ACC112 (cell line): ENCODE measurements at regions not wholly inside any gene's neighbourhood (a gene's known extent, or its start where the extent isn't known, plus 50 kb on each side); places are given as distances from the start of the nearest gene placed in this dataset.

Source experiments
- H2AFZ ChIP-seq: fragments of 200-600 bp; sonication (generic); one replicate; pipeline ENCODE4 v1.6.0; 2017; ENCODE audit warnings: antibody characterized with exemption, low read length; ENCODE audit not compliant: unreplicated experiment
- H3K27ac ChIP-seq: fragments of 200-600 bp; sonication (generic); 2 replicates; pipeline ENCODE4 v1.5.1; 2014; ENCODE audit warnings: low read depth, mild to moderate bottlenecking, antibody characterized with exemption, low read length, moderate library complexity
- H3K27me3 ChIP-seq: fragments of 200-600 bp; sonication (generic); 2 replicates; pipeline ENCODE4 v1.6.1; 2014; ENCODE audit warnings: mild to moderate bottlenecking, antibody characterized with exemption, low read length, moderate library complexity, mixed read lengths; ENCODE audit not compliant: insufficient read depth
- H3K36me3 ChIP-seq: fragments of 200-600 bp; sonication (generic); 2 replicates; pipeline ENCODE4 v1.6.1; 2016; ENCODE audit warnings: mild to moderate bottlenecking, antibody characterized with exemption, low read length, moderate library complexity, mixed read lengths; ENCODE audit not compliant: insufficient read depth
- H3K4me1 ChIP-seq: fragments of 200-600 bp; sonication (generic); one replicate; pipeline ENCODE4 v1.6.1; 2016; ENCODE audit warnings: low read length, mixed read lengths; ENCODE audit not compliant: insufficient read depth, unreplicated experiment, control insufficient read depth
- H3K4me3 ChIP-seq: fragments of 200-600 bp; sonication (generic); 2 replicates; pipeline ENCODE4 v1.5.1; 2014; ENCODE audit warnings: mild to moderate bottlenecking, low read depth, low read length
- H3K79me2 ChIP-seq: fragments of 200-600 bp; sonication (generic); one replicate; pipeline ENCODE4 v1.6.0; 2016; ENCODE audit warnings: low read length; ENCODE audit not compliant: control insufficient read depth, unreplicated experiment, insufficient read depth

DNA sequence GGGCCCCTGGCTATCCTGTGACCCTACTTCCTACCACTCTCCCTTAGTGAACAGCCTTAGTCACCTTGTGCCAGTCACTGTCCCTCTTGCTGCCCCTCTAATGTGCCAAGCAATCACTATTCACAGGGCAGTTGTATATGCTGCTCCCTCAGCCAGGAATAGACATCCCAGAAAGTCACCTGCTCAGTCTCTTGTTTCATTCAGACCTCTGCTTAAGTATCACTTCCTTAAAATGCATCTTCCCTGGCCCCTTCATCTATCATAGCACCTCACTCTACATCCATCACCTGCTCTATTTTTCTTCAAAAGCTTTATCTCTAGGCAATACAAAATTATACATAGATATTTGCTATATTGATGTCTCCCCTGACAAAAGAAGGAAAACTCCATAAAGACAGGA is 328.4 kb upstream of the NFE2L3 start:
- Histone ChIP-seq H3K27me3 (no peaks in the 10 kb centered on the region), H3K79me2 (no peaks in the 10 kb centered on the region)

DNA sequence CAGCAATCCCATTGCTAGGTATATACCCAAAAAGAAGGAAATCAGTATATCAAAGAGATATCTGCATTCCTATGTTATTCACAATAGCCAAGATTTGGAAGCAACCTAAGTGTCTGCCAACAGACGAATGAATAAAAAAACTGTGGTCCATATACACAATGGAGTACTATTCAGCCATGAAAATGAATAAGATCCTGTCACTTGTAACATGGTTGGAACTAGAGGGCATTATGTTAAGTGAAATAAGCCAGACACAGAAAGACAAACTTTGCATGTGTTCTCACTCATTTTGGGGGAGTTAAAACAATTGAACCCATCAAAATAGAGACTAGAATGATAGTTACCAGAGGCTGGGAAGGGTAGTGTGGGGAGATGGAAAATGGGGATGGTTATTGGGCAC is 323.5 kb upstream of the NFE2L3 start:
- H3K79me2 ChIP-seq: no peaks in the 10 kb centered on the region
- no peaks in the 10 kb centered on the region for H3K36me3 ChIP-seq
- H3K4me3 ChIP-seq: no peak overlapping the region
- no peak overlapping the region for H3K27ac ChIP-seq
- no peaks in the 10 kb centered on the region for H3K4me1 ChIP-seq
- H2AFZ ChIP-seq: no peak overlapping the region
- H3K27me3 ChIP-seq: no peaks in the 10 kb centered on the region

More for the DNA sequence above, 328.4 kb upstream of the NFE2L3 start:
- H3K4me3 ChIP-seq: no peak overlapping the region
- H2AFZ ChIP-seq: no peak overlapping the region
- H3K27ac ChIP-seq: no peak overlapping the region
- H3K36me3 ChIP-seq: no peaks in the 10 kb centered on the region
- no peaks in the 10 kb centered on the region for H3K4me1 ChIP-seq

DNA sequence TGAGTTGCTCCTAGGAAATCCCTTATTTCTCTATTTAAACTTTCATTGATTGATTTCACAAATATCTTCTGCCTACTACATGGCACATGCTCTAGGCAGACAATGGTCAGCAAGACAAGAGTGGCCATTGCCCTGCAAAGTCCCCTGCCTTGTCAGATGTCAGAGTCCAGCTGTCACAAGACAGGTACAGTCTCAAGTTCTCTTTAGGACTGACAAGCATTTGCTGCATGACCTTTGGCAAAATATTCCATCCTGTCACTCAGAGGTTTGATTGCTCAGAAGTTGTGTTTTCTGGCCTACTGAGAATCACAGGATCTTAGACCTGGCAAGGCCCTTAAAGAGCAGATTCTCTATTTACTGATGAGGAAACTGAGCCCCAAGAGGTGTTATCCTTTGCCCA is 322.3 kb upstream of the NFE2L3 start:
- peaks cover under 1% of the 10 kb centered on the region for H3K4me1 ChIP-seq
- no peaks in the 10 kb centered on the region for H3K79me2 ChIP-seq
- no peak overlapping the region for H2AFZ ChIP-seq
- H3K27me3 ChIP-seq: no peaks in the 10 kb centered on the region
- H3K36me3 ChIP-seq: no peaks in the 10 kb centered on the region
- no peak overlapping the region for H3K4me3 ChIP-seq
- H3K27ac ChIP-seq: no peak overlapping the region

DNA sequence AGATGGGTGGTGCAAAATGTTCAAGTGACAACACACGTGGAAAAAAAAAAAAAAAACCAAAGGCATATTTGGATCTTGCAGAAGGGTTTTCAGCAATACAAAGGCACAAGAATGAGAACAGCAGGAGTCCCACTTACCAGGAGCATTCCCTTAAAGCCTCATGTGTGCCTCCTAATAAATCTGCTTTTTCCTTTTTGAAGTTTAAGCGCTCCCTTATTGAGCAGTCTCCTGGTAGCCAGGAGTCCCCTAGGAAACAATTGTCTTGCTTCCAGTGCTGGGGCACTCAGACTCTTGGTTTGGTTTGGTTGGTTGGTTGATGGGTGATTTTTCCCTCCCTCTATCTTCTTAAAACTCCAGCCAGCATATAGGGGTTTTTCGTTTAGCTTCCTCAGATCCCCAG is 321.8 kb upstream of the NFE2L3 start:
- Histone ChIP-seq H3K79me2 (no peaks in the 10 kb centered on the region), H3K27me3 (no peaks in the 10 kb centered on the region), H3K36me3 (no peaks in the 10 kb centered on the region), H3K27ac (no peak overlapping the region), H2AFZ (no peak overlapping the region), H3K4me1 (peaks cover 6% of the 10 kb centered on the region), H3K4me3 (no peak overlapping the region)

DNA sequence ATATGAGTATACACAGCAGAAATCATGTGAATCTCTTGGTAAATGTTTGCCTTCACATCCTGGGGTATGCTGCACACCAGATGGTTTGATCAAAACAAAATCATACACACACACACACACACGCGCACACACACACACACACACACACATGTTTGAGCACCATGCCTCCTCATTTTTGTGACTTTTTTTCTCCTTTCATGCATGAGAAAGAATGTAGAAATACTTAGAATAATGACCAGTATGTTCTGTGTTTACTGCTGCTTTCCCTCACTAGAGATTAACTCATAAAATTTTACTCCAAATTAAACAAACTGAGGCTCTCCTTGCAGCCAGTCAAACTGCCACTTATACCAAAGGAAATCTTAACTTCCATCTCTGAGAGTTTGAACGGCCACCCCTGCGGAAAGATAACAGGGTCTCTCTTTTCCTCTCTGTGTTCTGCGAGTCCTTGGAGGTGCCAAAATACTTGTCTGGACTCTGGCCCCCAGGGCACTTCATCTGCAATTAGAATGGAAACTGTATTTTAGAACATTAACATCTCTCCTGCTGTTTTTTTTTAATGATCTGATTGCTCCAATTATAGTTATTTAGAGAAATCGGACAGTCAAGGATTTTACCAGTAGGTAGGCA is 320.8 kb upstream of the NFE2L3 start:
- Histone ChIP-seq H3K27me3 (no peaks in the 10 kb centered on the region), H3K4me3 (no peak overlapping the region), H2AFZ (no peak overlapping the region), H3K79me2 (no peaks in the 10 kb centered on the region), H3K27ac (no peak overlapping the region), H3K4me1 (peaks cover 6% of the 10 kb centered on the region), H3K36me3 (no peaks in the 10 kb centered on the region)

DNA sequence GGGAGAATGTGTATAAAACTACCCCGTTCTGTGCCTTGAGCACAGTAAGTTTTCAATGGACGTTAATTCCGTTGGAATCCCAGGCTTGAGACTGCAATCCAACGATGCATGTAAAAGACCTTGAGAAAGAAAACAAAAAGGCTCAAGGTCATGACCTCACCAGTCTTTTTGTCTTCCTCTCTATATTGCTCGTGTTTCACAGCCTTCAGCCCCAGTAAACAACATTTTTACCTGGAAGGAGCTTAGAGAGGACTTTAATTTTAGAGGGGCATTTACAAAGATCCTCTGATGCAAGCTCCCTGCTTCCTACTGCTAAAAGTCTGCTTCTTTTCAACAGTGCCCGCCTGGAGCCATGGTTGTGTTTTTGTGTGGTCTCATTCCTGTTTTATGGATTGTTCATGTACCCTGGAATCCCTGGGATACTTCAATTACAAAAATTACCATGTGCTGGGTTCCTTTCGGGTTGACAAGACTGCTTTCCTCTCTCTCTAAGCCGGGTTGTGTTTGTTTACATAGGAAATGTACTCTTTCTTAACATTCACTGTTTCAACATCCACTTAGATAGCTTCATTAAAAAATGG is 320.1 kb upstream of the NFE2L3 start:
- no peaks in the 10 kb centered on the region for H3K79me2 ChIP-seq

DNA sequence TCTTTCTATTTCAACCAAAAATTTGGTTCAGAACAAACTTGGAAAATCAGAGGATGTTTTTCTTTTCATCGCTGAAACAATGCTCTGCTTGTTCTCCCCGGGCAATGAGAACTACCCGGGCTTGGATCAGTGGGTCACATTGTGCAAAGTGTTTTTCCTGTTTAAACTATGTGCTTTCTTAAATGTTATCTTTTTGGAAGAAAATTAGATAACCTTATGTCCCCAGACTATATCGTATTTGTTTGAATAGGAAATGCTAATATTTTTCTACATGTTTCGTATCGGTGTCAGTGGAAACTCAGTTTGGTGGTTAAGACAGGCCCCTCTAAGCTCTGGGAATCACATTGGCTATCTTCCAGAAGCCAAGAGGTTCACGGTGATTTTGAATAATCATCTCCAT is 319.5 kb upstream of the NFE2L3 start:
- Histone ChIP-seq H3K4me1 (peaks cover 6% of the 10 kb centered on the region), H3K27ac (no peak overlapping the region), H3K4me3 (no peak overlapping the region), H3K27me3 (no peaks in the 10 kb centered on the region), H3K36me3 (no peaks in the 10 kb centered on the region), H3K79me2 (no peaks in the 10 kb centered on the region), H2AFZ (no peak overlapping the region)

More for the DNA sequence above, 320.1 kb upstream of the NFE2L3 start:
- Histone ChIP-seq H3K27me3 (no peaks in the 10 kb centered on the region), H2AFZ (no peak overlapping the region), H3K4me3 (no peak overlapping the region), H3K4me1 (peaks cover 6% of the 10 kb centered on the region), H3K27ac (no peak overlapping the region), H3K36me3 (no peaks in the 10 kb centered on the region)

DNA sequence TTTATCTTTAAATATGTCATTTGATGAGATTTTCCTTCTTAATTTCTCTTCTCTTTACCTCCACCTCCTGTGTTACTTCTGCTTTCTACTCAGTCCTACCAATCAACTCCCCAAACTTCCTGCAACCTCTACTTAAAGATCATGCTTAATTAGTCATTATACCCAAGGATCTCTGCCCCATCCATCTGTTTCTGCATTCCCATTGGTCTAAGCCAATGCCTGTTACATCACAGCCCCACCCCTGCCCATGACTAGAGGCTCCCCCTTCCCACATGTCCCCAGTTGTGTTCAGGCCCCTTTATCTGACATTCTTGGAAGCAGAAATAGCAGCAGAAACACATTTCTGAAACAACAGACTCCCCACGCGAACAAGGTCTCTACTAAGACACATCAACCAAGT is 319.1 kb upstream of the NFE2L3 start:
- H3K4me3 ChIP-seq: no peak overlapping the region
- no peaks in the 10 kb centered on the region for H3K27me3 ChIP-seq
- H2AFZ ChIP-seq: no peak overlapping the region
- H3K27ac ChIP-seq: no peak overlapping the region
- H3K36me3 ChIP-seq: no peaks in the 10 kb centered on the region
- H3K79me2 ChIP-seq: no peaks in the 10 kb centered on the region
- peaks cover 6% of the 10 kb centered on the region for H3K4me1 ChIP-seq

DNA sequence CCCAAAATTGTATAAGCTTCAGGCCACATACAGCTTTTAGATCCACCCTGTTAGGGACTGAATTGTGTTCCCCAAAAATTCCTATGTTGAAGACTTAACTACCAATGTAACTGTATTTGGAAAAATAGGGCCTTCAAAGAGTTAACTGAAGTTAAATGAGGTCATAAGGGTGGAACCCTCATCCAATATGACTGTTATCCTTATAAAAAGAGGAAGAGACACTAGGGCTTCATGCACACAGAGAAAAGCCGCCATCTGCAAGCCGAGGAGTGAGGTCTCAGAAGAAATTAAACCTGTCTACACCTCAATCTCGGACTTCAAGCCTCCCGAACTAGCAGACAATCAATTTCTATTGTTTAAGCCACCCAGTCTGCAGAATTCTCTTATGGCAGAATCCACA is 317.9 kb upstream of the NFE2L3 start:
- Histone ChIP-seq H3K27me3 (no peaks in the 10 kb centered on the region), H3K79me2 (no peaks in the 10 kb centered on the region)

DNA sequence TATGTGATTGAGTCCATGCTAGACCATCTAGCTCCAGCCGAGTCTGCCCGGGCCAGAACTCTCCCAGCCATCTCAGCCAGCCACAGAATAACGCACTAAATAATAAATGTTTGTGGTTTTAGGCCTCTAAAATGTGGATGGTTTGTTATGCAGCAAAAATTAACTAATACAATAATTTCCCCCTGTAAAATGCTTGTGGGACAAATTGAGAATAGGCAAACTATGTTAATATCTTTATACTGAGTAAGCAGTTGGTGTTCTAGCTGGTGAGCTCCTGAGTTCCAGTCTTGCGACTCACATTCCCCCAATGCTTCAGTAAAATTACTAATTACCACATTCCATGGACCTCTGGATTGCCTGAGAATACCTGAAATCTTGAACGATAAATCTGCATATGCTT is 316.8 kb upstream of the NFE2L3 start:
- H3K4me3 ChIP-seq: no peak overlapping the region
- H2AFZ ChIP-seq: no peak overlapping the region
- H3K4me1 ChIP-seq: peaks cover 6% of the 10 kb centered on the region
- 0 out of 2 replicates have a peak overlapping the region, but pooled peaks have one; percentile 22 for H3K27ac ChIP-seq
- H3K36me3 ChIP-seq: no peaks in the 10 kb centered on the region
- no peaks in the 10 kb centered on the region for H3K79me2 ChIP-seq
- no peaks in the 10 kb centered on the region for H3K27me3 ChIP-seq

More for the DNA sequence above, 317.9 kb upstream of the NFE2L3 start:
- Histone ChIP-seq H2AFZ (no peak overlapping the region), H3K27ac (no peak overlapping the region), H3K4me3 (no peak overlapping the region), H3K4me1 (peaks cover 6% of the 10 kb centered on the region), H3K36me3 (no peaks in the 10 kb centered on the region)

DNA sequence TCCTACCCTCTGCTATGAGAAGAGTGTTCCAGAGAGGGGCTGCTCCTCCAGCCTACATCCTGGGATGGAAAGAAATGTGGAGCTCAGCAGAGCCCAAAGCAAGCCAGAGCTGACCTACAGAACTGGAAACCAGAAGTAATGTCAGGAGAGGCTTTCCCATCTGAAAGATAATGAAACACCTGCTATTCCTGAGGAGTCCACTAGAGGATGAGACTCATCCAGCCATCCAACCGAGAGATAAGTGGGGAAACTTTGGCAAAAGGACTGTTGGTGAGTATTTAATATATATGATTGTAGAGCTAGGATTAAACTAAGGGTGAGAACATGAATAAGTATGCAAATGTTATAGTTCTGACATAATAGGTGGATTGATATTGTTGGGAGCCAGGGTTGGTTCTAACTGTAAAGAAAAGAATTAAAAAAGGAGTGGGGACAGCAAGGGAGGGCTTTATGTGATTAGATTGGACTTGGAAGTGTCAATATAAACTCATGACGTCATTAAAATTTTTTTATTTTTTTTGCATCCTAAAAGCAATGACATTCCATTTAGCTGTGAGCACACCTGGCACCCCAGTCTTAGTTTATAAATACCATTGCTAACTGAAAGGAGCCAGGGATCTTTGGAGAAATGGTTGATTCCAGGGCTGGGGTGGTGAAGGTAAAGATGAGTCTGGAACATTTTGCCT is 312.8 kb upstream of the NFE2L3 start:
- Histone ChIP-seq H2AFZ (no peak overlapping the region), H3K36me3 (no peaks in the 10 kb centered on the region), H3K79me2 (no peaks in the 10 kb centered on the region), H3K27me3 (no peaks in the 10 kb centered on the region), H3K4me1 (peaks cover 6% of the 10 kb centered on the region), H3K27ac (no peak overlapping the region), H3K4me3 (no peak overlapping the region)
